Adrenal gland (tissue), 9 donors: ENCODE measurements at regions not wholly inside any gene's neighbourhood (a gene's known extent, or its start where the extent isn't known, plus 50 kb on each side); places are given as distances from the start of the nearest gene placed in this dataset.

Experiments used
- DNase-seq, 7 donors: peaks; one replicate each; pipeline ENCODE4 v3.0.0-alpha.2; 2019 to 2020
- H3K27ac ChIP-seq, 5 donors: fragments of 200-600 bp; sonication (generic) in 4 of 5; 1 replicate in 3 of 5; 2 replicates in 2 of 5; pipeline versions ENCODE4 v1.5.1 to v1.8.0; 2016 to 2020; ENCODE audit warnings: mild to moderate bottlenecking in 1 of 5
- H3K27me3 ChIP-seq: fragments of 200-600 bp; 2 replicates; pipeline ENCODE4 v1.8.0; 2021
- H3K36me3 ChIP-seq, 2 donors: fragments of 200-600 bp; replicated peaks in 1 of 2; 1 replicate in 1 of 2; 2 replicates in 1 of 2; pipeline versions ENCODE4 v1.5.1 to v1.8.0; 2018 to 2022
- H3K4me1 ChIP-seq, 2 donors: fragments of 200-600 bp; replicated peaks in 1 of 2; 1 replicate in 1 of 2; 2 replicates in 1 of 2; pipeline versions ENCODE4 v1.5.1 to v1.8.0; 2018 to 2021
- H3K4me3 ChIP-seq, 4 donors: fragments of 200-600 bp; sonication (generic) in 3 of 4; one replicate each; pipeline ENCODE4 v1.5.1; 2016 to 2018
- H3K9me3 ChIP-seq, 3 donors: fragments of 200-600 bp; sonication (generic) in 1 of 3; replicated peaks in 1 of 3; 1 replicate in 2 of 3; 2 replicates in 1 of 3; pipeline versions ENCODE4 v1.5.1 to v1.8.0; 2016 to 2021
- POLR2A ChIP-seq, 2 donors: fragments of 450-650 bp; IDR thresholded peaks; one replicate each; pipeline ENCODE4 v1.6.1; 2017; ENCODE audit warnings: antibody characterized with exemption in 2 of 2, mild to moderate bottlenecking in 2 of 2, moderate library complexity in 1 of 2
- WGBS, 4 donors: extraction: QIAGEN DNeasy Blood & Tissue Kit in 2 of 4; methylation state at CpG; one replicate each; pipeline versions ENCODE4 v1.1.5 to v1.1.7; 2013 to 2017; 5-methylcytosine and 5-hydroxymethylcytosine counted together
- intact Hi-C, 2 donors: fragments of 100-400 bp; cut with DNase I; formaldehyde crosslinking; loops; one replicate each; pipeline versions ENCODE4 v1.14.1 to v1.15.0; 2022 to 2023
- TF ChIP-seq, protein P1 (sequence below), 6 experiments: fragments of 450-650 bp in 4 of 6; fragments of 200-600 bp in 2 of 6; sonication (generic) in 1 of 6; IDR thresholded peaks; 1 replicate in 5 of 6; 2 replicates in 1 of 6; pipeline versions ENCODE4 v1.5.1 to v1.8.0; 2016 to 2021; ENCODE audit warnings: antibody characterized with exemption in 6 of 6, mild to moderate bottlenecking in 2 of 6, moderate library complexity in 1 of 6
- donor health status: healthy with polysubstance abuse.
- donor health status: Bipolar disorder and iron deficiency.
- donor health status: DM: yes; HTN: yes; CAD: no.
- donor health status: DM: no; HTN: no; CAD: no.
- donor health status: DM: no; HTN: no; CAD: no.

DNA sequence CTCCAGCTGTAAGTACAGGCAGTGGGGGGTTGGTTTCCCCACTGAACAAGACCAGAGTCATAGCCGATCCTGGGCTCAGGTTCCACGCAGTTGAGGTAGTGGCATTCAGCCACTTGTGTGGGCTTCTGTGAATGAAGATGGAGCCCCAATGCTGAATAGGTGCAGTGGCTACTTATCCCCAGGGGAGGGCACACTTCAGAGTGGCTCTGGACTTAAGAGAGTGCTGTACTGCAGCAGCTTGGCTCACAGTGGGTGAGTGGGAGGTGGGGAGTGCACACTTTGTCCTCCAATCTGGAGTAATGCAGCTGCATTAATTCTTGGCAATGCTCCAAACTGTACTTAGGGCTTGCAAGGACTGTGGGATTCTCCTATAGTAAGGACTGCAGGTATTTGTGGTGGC lies 81.9 kb downstream of the BUB3 start:
- no peak overlapping the region for H3K4me3 ChIP-seq
- H3K9me3 ChIP-seq = peaks cover 0 to 4% (median 0%) of the 10 kb centered on the region in 3 donors
- WGBS, 4 donors = 93 to 99% methylated on average over 2 of the region's 2 CpGs; no CpG with 5 or more reads in 2 of the 4 donors
- no peaks in the 10 kb centered on the region for H3K27me3 ChIP-seq
- H3K27ac ChIP-seq = no peak overlapping the region
- no peaks in the 10 kb centered on the region for H3K4me1 ChIP-seq
- intact Hi-C loops = no loop called here
- no peak for DNase-seq
- no peaks in the 10 kb centered on the region for H3K36me3 ChIP-seq
- no peak for TF ChIP-seq POLR2A (IDR thresholded peaks at IDR 0.05)
- TF ChIP-seq, protein P1, sequence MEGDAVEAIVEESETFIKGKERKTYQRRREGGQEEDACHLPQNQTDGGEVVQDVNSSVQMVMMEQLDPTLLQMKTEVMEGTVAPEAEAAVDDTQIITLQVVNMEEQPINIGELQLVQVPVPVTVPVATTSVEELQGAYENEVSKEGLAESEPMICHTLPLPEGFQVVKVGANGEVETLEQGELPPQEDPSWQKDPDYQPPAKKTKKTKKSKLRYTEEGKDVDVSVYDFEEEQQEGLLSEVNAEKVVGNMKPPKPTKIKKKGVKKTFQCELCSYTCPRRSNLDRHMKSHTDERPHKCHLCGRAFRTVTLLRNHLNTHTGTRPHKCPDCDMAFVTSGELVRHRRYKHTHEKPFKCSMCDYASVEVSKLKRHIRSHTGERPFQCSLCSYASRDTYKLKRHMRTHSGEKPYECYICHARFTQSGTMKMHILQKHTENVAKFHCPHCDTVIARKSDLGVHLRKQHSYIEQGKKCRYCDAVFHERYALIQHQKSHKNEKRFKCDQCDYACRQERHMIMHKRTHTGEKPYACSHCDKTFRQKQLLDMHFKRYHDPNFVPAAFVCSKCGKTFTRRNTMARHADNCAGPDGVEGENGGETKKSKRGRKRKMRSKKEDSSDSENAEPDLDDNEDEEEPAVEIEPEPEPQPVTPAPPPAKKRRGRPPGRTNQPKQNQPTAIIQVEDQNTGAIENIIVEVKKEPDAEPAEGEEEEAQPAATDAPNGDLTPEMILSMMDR (IDR thresholded peaks at IDR 0.05) = no peak

DNA sequence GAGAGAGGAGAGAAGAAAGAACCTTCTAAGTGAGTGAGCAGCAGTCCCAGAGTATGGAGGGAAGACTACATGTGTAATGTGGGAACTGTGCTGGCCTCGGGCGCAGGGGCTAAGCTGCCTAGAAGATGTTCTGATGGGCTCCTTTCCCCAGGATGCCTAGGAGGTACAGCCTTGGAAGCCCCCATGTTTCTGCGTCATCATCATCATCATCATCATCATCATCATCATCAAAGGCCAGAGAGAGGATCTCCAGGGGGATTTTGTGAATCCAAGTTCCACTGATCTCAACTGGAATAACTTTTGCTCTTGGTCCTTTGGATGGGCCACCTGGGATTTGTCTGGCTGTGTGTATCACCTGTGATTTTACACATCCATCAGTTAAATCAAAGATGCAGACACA lies 86.0 kb downstream of the BUB3 start:
- H3K4me1 ChIP-seq = no peaks in the 10 kb centered on the region
- no peaks in the 10 kb centered on the region for H3K27me3 ChIP-seq
- H3K36me3 ChIP-seq = no peaks in the 10 kb centered on the region
- WGBS, 4 donors = 73 to 100% (median 83%) methylated on average over 3 of the region's 3 CpGs
- intact Hi-C loops = no loop called here
- H3K9me3 ChIP-seq = peaks cover 0 to 2% (median 0%) of the 10 kb centered on the region in 3 donors
- no peak overlapping the region for H3K4me3 ChIP-seq
- no peak for TF ChIP-seq POLR2A (IDR thresholded peaks at IDR 0.05)
- TF ChIP-seq, protein P1 (IDR thresholded peaks at IDR 0.05) = no peak
- no peak for DNase-seq
- no peak overlapping the region for H3K27ac ChIP-seq

DNA sequence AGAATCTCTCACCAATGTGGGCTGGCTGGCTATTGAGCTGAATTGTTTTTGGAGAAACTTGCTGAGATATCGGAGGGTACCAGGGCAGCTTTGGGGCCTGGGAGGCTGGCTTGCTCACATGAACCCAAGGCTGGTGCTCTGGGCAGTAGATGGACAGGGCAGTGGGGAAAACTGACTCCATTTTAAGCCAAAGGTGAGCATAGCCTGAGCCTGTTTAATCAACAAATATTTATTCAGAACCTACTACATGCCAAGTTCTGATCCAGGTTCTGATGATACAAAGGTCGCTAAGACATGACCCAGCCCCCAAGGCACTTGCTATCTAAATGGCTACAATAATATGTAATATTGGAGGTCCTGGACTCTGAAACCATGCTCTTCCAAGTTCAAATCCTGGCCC lies 86.6 kb downstream of the BUB3 start:
- Histone ChIP-seq H3K27me3 (no peaks in the 10 kb centered on the region), H3K9me3 (no peaks in the 10 kb centered on the region), H3K4me1 (no peaks in the 10 kb centered on the region), H3K36me3 (no peaks in the 10 kb centered on the region), H3K27ac (no peak overlapping the region), H3K4me3 (no peak overlapping the region)
- whole genome bisulfite sequencing, 4 donors = 70 to 100% (median 84%) methylated on average over 2 of the region's 2 CpGs
- TF ChIP-seq POLR2A (IDR thresholded peaks at IDR 0.05) = no peak
- TF ChIP-seq, protein P1 (IDR thresholded peaks at IDR 0.05) = no peak
- intact Hi-C loops = no loop called here
- DNase-seq = no peak

- Histone ChIP-seq H3K4me3 (no peak overlapping the region), H3K4me1 (no peaks in the 10 kb centered on the region), H3K36me3 (no peaks in the 10 kb centered on the region), H3K27me3 (no peaks in the 10 kb centered on the region), H3K9me3 (no peaks in the 10 kb centered on the region), H3K27ac (no peak overlapping the region)
- DNase-seq = no peak
- intact Hi-C loops = no loop called here
- no peak for TF ChIP-seq POLR2A (IDR thresholded peaks at IDR 0.05)
- TF ChIP-seq, protein P1 (IDR thresholded peaks at IDR 0.05) = no peak
- WGBS, 4 donors = 60 to 71% (median 66%) methylated on average over 7 of the region's 7 CpGs
These were observed 87.4 kb downstream of the BUB3 start for GRCh38 chr10:123241391-123242141.
